Endodermal cell (in vitro differentiated cells): ENCODE measurements at regions not wholly inside any gene's neighbourhood (a gene's known extent, or its start where the extent isn't known, plus 50 kb on each side); places are given as distances from the start of the nearest gene placed in this dataset.

Experiments used
- DNase-seq: peaks from one replicate; pipeline ENCODE4 v3.0.0-alpha.2; 2017
- H3K27ac ChIP-seq: 2 replicates; pipeline ENCODE4 v1.5.1; 2013; ENCODE audit warnings: mild to moderate bottlenecking, low read depth, low read length, moderate library complexity
- H3K27me3 ChIP-seq: 2 replicates; pipeline ENCODE4 v1.6.1; 2013; ENCODE audit warnings: mild to moderate bottlenecking, low read length, moderate library complexity; ENCODE audit not compliant: insufficient read depth, control insufficient read depth, poor library complexity, severe bottlenecking
- H3K36me3 ChIP-seq: 2 replicates; pipeline ENCODE4 v1.7.0; 2013; ENCODE audit warnings: mild to moderate bottlenecking, low read length, moderate library complexity; ENCODE audit not compliant: control insufficient read depth, insufficient read depth
- H3K4me1 ChIP-seq: one replicate; pipeline ENCODE4 v1.7.0; 2013; ENCODE audit warnings: low read length; ENCODE audit not compliant: control insufficient read depth, insufficient read depth
- H3K4me3 ChIP-seq: 2 replicates; pipeline ENCODE4 v1.5.1; 2013; ENCODE audit warnings: mild to moderate bottlenecking, low read length, moderate library complexity
- H3K9ac ChIP-seq: 2 replicates; pipeline ENCODE4 v1.6.1; 2013; ENCODE audit warnings: mild to moderate bottlenecking, low read length, moderate library complexity; ENCODE audit not compliant: poor library complexity, severe bottlenecking; ENCODE audit errors: extremely low read depth
- H3K9me3 ChIP-seq: 2 replicates; pipeline ENCODE4 v1.6.1; 2013; ENCODE audit warnings: mild to moderate bottlenecking, low read length, moderate library complexity; ENCODE audit not compliant: control insufficient read depth
- H3K27ac Mint-ChIP-seq: 2 replicates; pipeline ENCODE4 v1.8.0; 2020; ENCODE audit warnings: mixed read lengths
- H3K27me3 Mint-ChIP-seq: 2 replicates; pipeline ENCODE4 v1.8.0; 2021; ENCODE audit warnings: mild to moderate bottlenecking, mixed read lengths; ENCODE audit not compliant: insufficient read depth
- H3K36me3 Mint-ChIP-seq: 2 replicates; pipeline ENCODE4 v1.8.0; 2020; ENCODE audit warnings: low read depth, mixed read lengths
- H3K4me1 Mint-ChIP-seq: 2 replicates; pipeline ENCODE4 v1.8.0; 2020; ENCODE audit warnings: mixed read lengths
- H3K4me3 Mint-ChIP-seq: 2 replicates; pipeline ENCODE4 v1.8.0; 2020; ENCODE audit warnings: mild to moderate bottlenecking, moderate library complexity, mixed read lengths
- H3K9me3 Mint-ChIP-seq: 2 replicates; pipeline ENCODE4 v1.8.0; 2020; ENCODE audit warnings: mild to moderate bottlenecking, mixed read lengths
- WGBS, 2 experiments: methylation state at CpG; one replicate each; pipeline versions ENCODE4 v1.1.5 to v1.1.7; 2013; ENCODE audit warnings: missing lambda C conversion rate in 2 of 2, mixed read lengths in 1 of 2; ENCODE audit not compliant: insufficient coverage in 1 of 2, insufficient read length in 1 of 2; 5-methylcytosine and 5-hydroxymethylcytosine counted together
- TF ChIP-seq, protein P1 (sequence below): fragments of 200-600 bp; sonication (generic); conservative IDR thresholded peaks from 2 replicates; pipeline ENCODE4 v1.5.0; 2021; ENCODE audit warnings: antibody characterized with exemption, mild to moderate bottlenecking

DNA sequence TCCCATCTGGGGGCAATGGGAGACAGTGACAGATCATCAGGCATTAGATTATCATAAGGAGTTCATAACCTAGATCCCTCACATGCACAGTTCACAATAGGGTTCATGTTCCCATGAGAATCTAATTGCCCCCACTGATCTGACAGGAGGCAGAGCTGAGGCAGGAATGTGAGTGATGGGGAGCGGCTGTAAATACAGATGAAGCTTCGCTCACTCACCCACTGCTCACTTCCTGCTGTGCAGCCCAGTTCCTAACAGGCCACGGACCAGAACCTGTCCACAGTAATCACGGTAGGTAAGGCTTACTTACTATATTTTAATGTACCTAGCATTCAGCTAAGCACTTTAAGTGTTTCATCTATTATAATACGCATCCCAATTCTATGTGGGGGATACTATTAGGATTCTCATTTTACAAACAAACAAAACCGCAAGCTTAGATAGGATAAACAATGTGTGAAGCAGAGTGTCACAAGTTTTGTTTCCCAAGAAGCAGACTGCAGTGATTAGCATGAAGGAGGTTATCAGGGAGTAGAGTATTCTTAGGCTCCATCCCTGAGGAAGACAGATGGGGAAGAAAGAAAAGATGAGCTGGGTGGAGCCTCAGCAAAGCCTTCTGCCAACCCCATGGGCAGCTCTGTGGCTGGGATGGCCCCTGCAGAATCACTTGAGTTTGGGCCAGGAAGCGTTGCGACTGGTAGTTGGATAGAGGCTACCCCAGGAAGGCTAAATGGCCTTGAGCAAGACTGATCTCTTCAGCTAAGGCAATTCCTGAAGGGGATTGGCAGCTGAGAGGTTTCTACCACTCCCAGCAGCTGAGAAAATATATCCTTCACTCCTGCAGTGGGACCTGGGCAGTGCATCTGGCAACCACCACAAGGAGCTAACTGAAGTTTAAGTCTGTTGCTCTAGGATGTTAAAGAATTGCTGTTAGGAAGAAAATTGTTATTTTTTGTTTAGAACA lies 133.1 kb downstream of the MREG start:
- Histone ChIP-seq H3K27me3 (no peaks in the 10 kb centered on the region), H3K4me1 (peaks cover 6% of the 10 kb centered on the region), H3K9me3 (peaks cover 13% of the 10 kb centered on the region), H3K36me3 (no peaks in the 10 kb centered on the region), H3K9ac (no peak overlapping the region), H3K4me3 (no peak overlapping the region), H3K27ac (no peak overlapping the region)
- Mint-ChIP-seq H3K9me3 (peaks cover 21% of the 10 kb centered on the region), H3K36me3 (peaks cover 8% of the 10 kb centered on the region), H3K4me1 (peaks cover 22% of the 10 kb centered on the region), H3K27ac (no peak overlapping the region), H3K27me3 (no peaks in the 10 kb centered on the region), H3K4me3 (no peak overlapping the region)
- DNase-seq: no peak
- 90 to 93% methylated on average over 4 to 8 of the region's 8 CpGs for WGBS, 2 experiments
- TF ChIP-seq, protein P1, sequence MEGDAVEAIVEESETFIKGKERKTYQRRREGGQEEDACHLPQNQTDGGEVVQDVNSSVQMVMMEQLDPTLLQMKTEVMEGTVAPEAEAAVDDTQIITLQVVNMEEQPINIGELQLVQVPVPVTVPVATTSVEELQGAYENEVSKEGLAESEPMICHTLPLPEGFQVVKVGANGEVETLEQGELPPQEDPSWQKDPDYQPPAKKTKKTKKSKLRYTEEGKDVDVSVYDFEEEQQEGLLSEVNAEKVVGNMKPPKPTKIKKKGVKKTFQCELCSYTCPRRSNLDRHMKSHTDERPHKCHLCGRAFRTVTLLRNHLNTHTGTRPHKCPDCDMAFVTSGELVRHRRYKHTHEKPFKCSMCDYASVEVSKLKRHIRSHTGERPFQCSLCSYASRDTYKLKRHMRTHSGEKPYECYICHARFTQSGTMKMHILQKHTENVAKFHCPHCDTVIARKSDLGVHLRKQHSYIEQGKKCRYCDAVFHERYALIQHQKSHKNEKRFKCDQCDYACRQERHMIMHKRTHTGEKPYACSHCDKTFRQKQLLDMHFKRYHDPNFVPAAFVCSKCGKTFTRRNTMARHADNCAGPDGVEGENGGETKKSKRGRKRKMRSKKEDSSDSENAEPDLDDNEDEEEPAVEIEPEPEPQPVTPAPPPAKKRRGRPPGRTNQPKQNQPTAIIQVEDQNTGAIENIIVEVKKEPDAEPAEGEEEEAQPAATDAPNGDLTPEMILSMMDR: no peak

DNA sequence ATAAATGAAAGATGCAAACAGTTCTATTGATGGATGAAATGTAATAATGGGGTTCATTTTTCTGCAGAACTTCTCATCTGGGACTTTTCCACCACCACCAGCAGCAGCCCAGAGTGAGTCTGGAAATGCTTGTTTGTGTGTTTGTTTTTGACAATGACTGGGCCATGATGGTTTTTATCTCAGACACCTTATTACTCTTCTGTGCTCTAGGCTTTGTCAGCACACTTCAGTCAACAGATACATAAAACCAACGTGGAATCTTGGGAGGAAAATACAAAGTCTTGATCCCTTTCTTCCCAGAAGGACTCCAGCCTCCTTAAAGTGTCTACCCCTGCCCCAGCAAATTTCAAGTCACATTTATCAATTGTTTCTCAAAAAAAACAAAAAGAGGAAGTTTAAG lies 134.0 kb downstream of the MREG start:
- Mint-ChIP-seq H3K27me3 (no peaks in the 10 kb centered on the region), H3K27ac (no peak overlapping the region), H3K36me3 (peaks cover 8% of the 10 kb centered on the region), H3K4me1 (peaks cover 14% of the 10 kb centered on the region), H3K4me3 (no peak overlapping the region), H3K9me3 (peaks cover 21% of the 10 kb centered on the region)
- no peak overlapping the region for H3K27ac ChIP-seq
- DNase-seq: no peak
- no peak overlapping the region for H3K4me3 ChIP-seq
- no peak overlapping the region for H3K9ac ChIP-seq
- no peaks in the 10 kb centered on the region for H3K27me3 ChIP-seq
- 86 to 93% methylated on average over 1 of the region's 1 CpG for WGBS, 2 experiments
- H3K4me1 ChIP-seq: peaks cover 1% of the 10 kb centered on the region
- H3K9me3 ChIP-seq: peaks cover 13% of the 10 kb centered on the region
- TF ChIP-seq, protein P1: no peak
- H3K36me3 ChIP-seq: no peaks in the 10 kb centered on the region

DNA sequence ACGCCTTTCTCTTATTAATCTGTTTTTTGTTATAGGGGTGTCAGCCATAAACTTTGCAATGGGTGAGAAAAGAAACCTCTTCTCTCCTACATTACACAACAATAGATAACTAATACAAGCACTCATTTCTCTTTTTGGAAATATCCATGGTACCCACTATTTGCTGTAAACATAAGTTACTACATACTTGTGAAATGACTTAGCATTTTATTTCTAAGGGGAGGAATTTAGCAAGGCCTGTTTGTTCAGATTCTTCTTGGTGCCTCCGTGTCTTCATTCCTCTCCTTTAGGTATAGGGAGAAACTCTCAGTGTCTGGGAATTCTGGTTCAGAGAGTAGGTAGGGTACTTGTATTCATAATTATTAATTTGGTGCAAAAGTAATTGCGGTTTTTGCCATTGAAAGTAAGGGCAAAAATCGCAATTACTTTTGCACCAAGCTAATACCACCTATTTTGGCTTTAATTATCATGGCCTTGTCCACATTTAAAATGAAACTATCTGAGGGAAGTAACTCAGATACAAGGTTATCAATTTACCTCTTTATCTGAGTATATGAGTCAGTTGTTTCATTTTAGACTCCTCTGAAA lies 134.8 kb downstream of the MREG start:
- Mint-ChIP-seq H3K27ac (no peak overlapping the region), H3K4me3 (no peak overlapping the region), H3K27me3 (no peaks in the 10 kb centered on the region), H3K36me3 (peaks cover 8% of the 10 kb centered on the region), H3K9me3 (peaks cover 21% of the 10 kb centered on the region), H3K4me1 (peaks cover 7% of the 10 kb centered on the region)
- Histone ChIP-seq H3K27me3 (no peaks in the 10 kb centered on the region), H3K27ac (no peak overlapping the region), H3K36me3 (no peaks in the 10 kb centered on the region), H3K4me1 (no peaks in the 10 kb centered on the region), H3K4me3 (no peak overlapping the region), H3K9me3 (peaks cover 13% of the 10 kb centered on the region), H3K9ac (no peak overlapping the region)
- 92% methylated on average over 4 of the region's 4 CpGs; no CpG with 5 or more reads in 1 of the 2 experiments for WGBS, 2 experiments
- TF ChIP-seq, protein P1: no peak
- no peak for DNase-seq
